MM.1S (cell line): ENCODE measurements at regions not wholly inside any gene's neighbourhood (a gene's known extent, or its start where the extent isn't known, plus 50 kb on each side); places are given as distances from the start of the nearest gene placed in this dataset.

ENCODE experiments used
- DNase-seq: peaks from one replicate; pipeline ENCODE4 v3.0.0-alpha.2; 2015
- H2AFZ ChIP-seq: fragments of 300-600 bp; sonication (generic); 2 replicates; pipeline ENCODE4 v1.6.0; 2016; ENCODE audit warnings: antibody characterized with exemption, low read length
- H3F3A ChIP-seq: fragments of 300-600 bp; sonication (generic); 2 replicates; pipeline ENCODE4 v1.6.1; 2016; ENCODE audit warnings: mild to moderate bottlenecking, antibody characterized with exemption, low read length, moderate library complexity, mixed read lengths; ENCODE audit not compliant: insufficient read depth
- H3K27ac ChIP-seq: fragments of 300-600 bp; sonication (generic); 2 replicates; pipeline ENCODE4 v1.5.1; 2016; ENCODE audit warnings: mild to moderate bottlenecking, low read length
- H3K27me3 ChIP-seq: fragments of 300-600 bp; sonication (generic); replicated peaks from 2 replicates; pipeline ENCODE4 v1.6.0; 2016; ENCODE audit warnings: low read length; ENCODE audit not compliant: insufficient read depth
- H3K36me3 ChIP-seq: fragments of 300-600 bp; sonication (generic); replicated peaks from 2 replicates; pipeline ENCODE4 v1.6.1; 2016; ENCODE audit warnings: mild to moderate bottlenecking, low read length, mixed read lengths; ENCODE audit not compliant: insufficient read depth
- H3K4me1 ChIP-seq: fragments of 300-600 bp; sonication (generic); 2 replicates; pipeline ENCODE4 v1.6.1; 2016; ENCODE audit warnings: low read length, mixed read lengths
- H3K4me2 ChIP-seq: fragments of 300-600 bp; sonication (generic); 2 replicates; pipeline ENCODE4 v1.6.0; 2016; ENCODE audit warnings: low read depth, low read length
- H3K4me3 ChIP-seq: fragments of 300-600 bp; sonication (generic); 2 replicates; pipeline ENCODE4 v1.5.1; 2016; ENCODE audit warnings: low read length, mixed read lengths
- H3K79me2 ChIP-seq: fragments of 300-600 bp; sonication (generic); 2 replicates; pipeline ENCODE4 v1.6.1; 2016; ENCODE audit warnings: mixed run types, low read length, mixed read lengths
- H3K9ac ChIP-seq: fragments of 300-600 bp; sonication (generic); 2 replicates; pipeline ENCODE4 v1.6.1; 2016; ENCODE audit warnings: low read length, mixed read lengths
- H3K9me2 ChIP-seq: fragments of 300-600 bp; sonication (generic); replicated peaks from 2 replicates; pipeline ENCODE4 v1.6.1; 2016; ENCODE audit warnings: mild to moderate bottlenecking, low read length, mixed read lengths; ENCODE audit not compliant: insufficient read depth
- H3K9me3 ChIP-seq: fragments of 300-600 bp; sonication (generic); replicated peaks from 2 replicates; pipeline ENCODE4 v1.6.1; 2016; ENCODE audit warnings: mild to moderate bottlenecking, low read length, mixed read lengths; ENCODE audit not compliant: insufficient read depth
- H4K20me1 ChIP-seq: fragments of 300-600 bp; sonication (generic); 2 replicates; pipeline ENCODE4 v1.6.1; 2016; ENCODE audit warnings: mild to moderate bottlenecking, low read length, moderate library complexity, mixed read lengths; ENCODE audit not compliant: insufficient read depth
- CTCF ChIP-seq: fragments of 300-600 bp; sonication (generic); IDR thresholded peaks from 2 replicates; pipeline ENCODE4 v1.5.1; 2016; ENCODE audit warnings: antibody characterized with exemption, low read length, mixed read lengths
- EZH2 ChIP-seq: fragments of 300-600 bp; sonication (generic); optimal IDR thresholded peaks from 2 replicates; pipeline ENCODE3; 2017; ENCODE audit warnings: low read depth, mild to moderate bottlenecking, antibody characterized with exemption, low read length, mixed read lengths
- EZH2phosphoT487 ChIP-seq: fragments of 300-600 bp; sonication (generic); IDR thresholded peaks from 2 replicates; pipeline ENCODE4 v1.6.1; 2018; ENCODE audit warnings: antibody characterized with exemption, low read length

- Histone ChIP-seq H3K27me3 (no peaks in the 10 kb centered on the region), H4K20me1 (no peaks in the 10 kb centered on the region), H3K27ac (no peak overlapping the region), H3K4me3 (no peak overlapping the region), H3K9me3 (no peaks in the 10 kb centered on the region), H2AFZ (no peak overlapping the region), H3K36me3 (no peaks in the 10 kb centered on the region), H3K4me1 (no peaks in the 10 kb centered on the region), H3F3A (no peaks in the 10 kb centered on the region), H3K9me2 (no peaks in the 10 kb centered on the region), H3K79me2 (no peaks in the 10 kb centered on the region), H3K4me2 (no peak overlapping the region), H3K9ac (no peak overlapping the region)
- no peak for TF ChIP-seq EZH2phosphoT487
- no peak for TF ChIP-seq EZH2
- DNase-seq: no peak
Observed at GRCh38 chr4:1470816-1471442, 64.7 kb upstream of the NKX1-1 start.

- H3K79me2 ChIP-seq: no peaks in the 10 kb centered on the region
- no peaks in the 10 kb centered on the region for H3K9me3 ChIP-seq
- H2AFZ ChIP-seq: no peak overlapping the region
- no peak overlapping the region for H3K9ac ChIP-seq
- no peak overlapping the region for H3K4me2 ChIP-seq
- no peaks in the 10 kb centered on the region for H3F3A ChIP-seq
- no peaks in the 10 kb centered on the region for H4K20me1 ChIP-seq
- no peak overlapping the region for H3K4me3 ChIP-seq
- no peaks in the 10 kb centered on the region for H3K9me2 ChIP-seq
- no peak overlapping the region for H3K27ac ChIP-seq
- TF ChIP-seq EZH2: no peak
- no peak for TF ChIP-seq EZH2phosphoT487
- no peak for TF ChIP-seq CTCF
- no peaks in the 10 kb centered on the region for H3K4me1 ChIP-seq
- no peaks in the 10 kb centered on the region for H3K36me3 ChIP-seq
- DNase-seq: no peak
- no peaks in the 10 kb centered on the region for H3K27me3 ChIP-seq
Observed at GRCh38 chr4:1470393-1470670, 64.1 kb upstream of the NKX1-1 start.

- TF ChIP-seq CTCF: no peak
- TF ChIP-seq EZH2: no peak
- TF ChIP-seq EZH2phosphoT487: no peak
- Histone ChIP-seq H3K27me3 (no peaks in the 10 kb centered on the region), H3K36me3 (no peaks in the 10 kb centered on the region), H3K4me3 (no peak overlapping the region), H3K4me1 (no peaks in the 10 kb centered on the region), H3K27ac (no peak overlapping the region), H2AFZ (no peak overlapping the region), H3K9me3 (no peaks in the 10 kb centered on the region), H3F3A (no peaks in the 10 kb centered on the region), H3K9ac (no peak overlapping the region), H3K9me2 (no peaks in the 10 kb centered on the region), H3K4me2 (no peak overlapping the region), H3K79me2 (no peaks in the 10 kb centered on the region), H4K20me1 (no peaks in the 10 kb centered on the region)
- DNase-seq: no peak
Observed at GRCh38 chr4:1469607-1470392, 63.6 kb upstream of the NKX1-1 start.

GRCh38 chr4:1469043-1469442 lies 62.8 kb upstream of the NKX1-1 start:
- no peak overlapping the region for H2AFZ ChIP-seq
- no peaks in the 10 kb centered on the region for H3K36me3 ChIP-seq
- no peak overlapping the region for H3K9ac ChIP-seq
- TF ChIP-seq CTCF: no peak
- no peak for TF ChIP-seq EZH2
- no peak for TF ChIP-seq EZH2phosphoT487
- no peaks in the 10 kb centered on the region for H4K20me1 ChIP-seq
- no peaks in the 10 kb centered on the region for H3K4me1 ChIP-seq
- H3K9me2 ChIP-seq: no peaks in the 10 kb centered on the region
- H3K27ac ChIP-seq: no peak overlapping the region
- no peak for DNase-seq
- no peaks in the 10 kb centered on the region for H3F3A ChIP-seq
- H3K9me3 ChIP-seq: no peaks in the 10 kb centered on the region
- no peak overlapping the region for H3K4me3 ChIP-seq
- H3K4me2 ChIP-seq: no peak overlapping the region
- H3K79me2 ChIP-seq: no peaks in the 10 kb centered on the region
- no peaks in the 10 kb centered on the region for H3K27me3 ChIP-seq
